ENCODE measurements at regions not wholly inside any gene's neighbourhood (a gene's known extent, or its start where the extent isn't known, plus 50 kb on each side); places are given as distances from the start of the nearest gene placed in this dataset.
A peak's percentile ranks its signal among the peaks of the same experiment; 100 is the strongest.

- Histone ChIP-seq H3K36me3 (no peaks in the 10 kb centered on the region), H3K4me1 (peaks cover 0 to 45% (median 25%) of the 10 kb centered on the region in 4 donors), H3K27me3 (no peaks in the 10 kb centered on the region), H3K9me3 (no peaks in the 10 kb centered on the region), H3K27ac (no peak overlapping the region), H3K4me3 (no peak overlapping the region)
- peak in 1 of 2 donors; percentile 45 for DNase-seq
- no peak for TF ChIP-seq CTCF (IDR thresholded peaks at IDR 0.05)
- intact Hi-C loops (cut with DNase I; ENCODE audit: low total_unique reads), result no loop called here
These were observed 183.3 kb upstream of the PIK3R1 start for GRCh38 chr5:68032216-68032762.

GRCh38 chr5:68028131-68028727 is 187.3 kb upstream of the PIK3R1 start:
- Histone ChIP-seq H3K27me3 (no peaks in the 10 kb centered on the region), H3K4me3 (no peak overlapping the region), H3K36me3 (no peaks in the 10 kb centered on the region), H3K4me1 (peaks cover 0 to 51% (median 19%) of the 10 kb centered on the region in 4 donors), H3K9me3 (no peaks in the 10 kb centered on the region), H3K27ac (peak overlapping the region; percentile 58 to 67)
- TF ChIP-seq CTCF (IDR thresholded peaks at IDR 0.05), result no peak
- DNase-seq, result no peak
- intact Hi-C loops (cut with DNase I; ENCODE audit: low total_unique reads), result no loop called here

GRCh38 chr5:68027519-68027918 is 188.0 kb upstream of the PIK3R1 start:
- Histone ChIP-seq H3K36me3 (no peaks in the 10 kb centered on the region), H3K9me3 (no peaks in the 10 kb centered on the region), H3K27me3 (no peaks in the 10 kb centered on the region), H3K27ac (peak overlapping the region; percentile 58 to 67), H3K4me1 (peaks cover 0 to 44% (median 19%) of the 10 kb centered on the region in 4 donors), H3K4me3 (no peak overlapping the region)
- intact Hi-C loops (cut with DNase I; ENCODE audit: low total_unique reads), result no loop called here
- TF ChIP-seq CTCF (IDR thresholded peaks at IDR 0.05), result no peak
- no peak for DNase-seq

- Histone ChIP-seq H3K27me3 (no peaks in the 10 kb centered on the region), H3K9me3 (no peaks in the 10 kb centered on the region), H3K27ac (peak overlapping the region; percentile 58 to 67), H3K36me3 (no peaks in the 10 kb centered on the region), H3K4me3 (no peak overlapping the region), H3K4me1 (peaks cover 0 to 44% (median 19%) of the 10 kb centered on the region in 4 donors)
- intact Hi-C loops (cut with DNase I; ENCODE audit: low total_unique reads), result no loop called here
- DNase-seq, result no peak
- TF ChIP-seq CTCF (IDR thresholded peaks at IDR 0.05), result no peak
These were observed 189.3 kb upstream of the PIK3R1 start for GRCh38 chr5:68026092-68026885.

GRCh38 chr5:68024426-68024825 is 191.1 kb upstream of the PIK3R1 start:
- intact Hi-C loops (cut with DNase I; ENCODE audit: low total_unique reads), result no loop called here
- no peak for DNase-seq

More at GRCh38 chr5:68024426-68024825, 191.1 kb upstream of the PIK3R1 start:
- Histone ChIP-seq H3K27ac (peak overlapping the region; percentile 37 to 49), H3K4me3 (no peak overlapping the region), H3K9me3 (no peaks in the 10 kb centered on the region), H3K36me3 (no peaks in the 10 kb centered on the region), H3K4me1 (peaks cover 0 to 51% (median 22%) of the 10 kb centered on the region in 4 donors), H3K27me3 (no peaks in the 10 kb centered on the region)
- TF ChIP-seq CTCF (IDR thresholded peaks at IDR 0.05), result no peak

All from tibial artery (tissue), 4 donors.